NCI-H1048 (cell line): ENCODE measurements at regions not wholly inside any gene's neighbourhood (a gene's known extent, or its start where the extent isn't known, plus 50 kb on each side); places are given as distances from the start of the nearest gene placed in this dataset.
"Not testable (repeated sequence)": the region's sequence is repeated elsewhere in the genome, so short reads cannot be mapped to it uniquely, and the experiment has no call there.

Experiments
- DNase-seq: peaks from one replicate; lab custom pipeline; 2025; lab: John Stamatoyannopoulos, UW

- DNase-seq: no peak
These were observed 70.8 kb upstream of the CASZ1 start for GRCh38 chr1:10867138-10867721.

- no peak for DNase-seq
These were observed 71.6 kb upstream of the CASZ1 start for GRCh38 chr1:10867914-10868598.

DNA sequence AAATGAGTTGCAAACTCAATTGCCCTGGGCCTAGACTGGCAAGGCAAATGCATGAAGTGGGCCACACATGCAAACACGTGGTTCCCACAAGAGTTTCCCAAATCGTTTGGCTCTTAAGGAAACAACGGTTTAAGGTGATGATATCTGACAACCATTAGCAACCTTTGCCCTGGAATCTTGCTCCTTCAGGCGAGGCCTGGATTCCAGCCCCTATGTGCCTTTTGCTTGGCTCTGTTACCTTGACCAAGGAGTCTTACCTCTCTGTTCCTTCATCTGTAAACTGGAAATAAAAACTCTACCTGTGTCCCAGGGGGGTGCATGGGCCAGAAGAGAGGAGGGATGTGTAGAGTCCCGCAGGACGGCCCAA is 72.1 kb upstream of the CASZ1 start:
- DNase-seq: no peak

DNA sequence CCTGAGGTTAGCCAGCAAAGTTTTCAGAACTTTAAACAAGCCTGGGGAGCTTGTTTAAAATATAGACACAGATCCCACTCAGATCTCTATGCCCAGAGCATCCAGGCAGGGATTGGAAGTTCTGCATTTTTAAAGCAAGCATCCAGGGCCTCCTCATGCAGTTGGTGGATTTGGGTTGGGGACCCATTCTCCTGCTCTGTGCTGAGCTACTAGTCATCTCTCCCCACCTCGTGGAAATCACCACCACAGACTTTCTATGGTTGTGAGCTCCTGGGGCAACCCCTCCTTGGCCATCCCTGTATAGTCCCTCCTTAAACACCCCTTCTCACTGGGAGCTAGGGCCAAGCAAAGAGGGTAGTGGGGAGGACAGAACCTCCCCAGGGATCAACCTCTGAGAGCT is 73.5 kb upstream of the CASZ1 start:
- DNase-seq: no peak

GRCh38 chr1:10870493-10871096 is 74.1 kb upstream of the CASZ1 start:
- DNase-seq: no peak

GRCh38 chr1:10873189-10873588 is 76.7 kb upstream of the CASZ1 start:
- DNase-seq: no peak

DNA sequence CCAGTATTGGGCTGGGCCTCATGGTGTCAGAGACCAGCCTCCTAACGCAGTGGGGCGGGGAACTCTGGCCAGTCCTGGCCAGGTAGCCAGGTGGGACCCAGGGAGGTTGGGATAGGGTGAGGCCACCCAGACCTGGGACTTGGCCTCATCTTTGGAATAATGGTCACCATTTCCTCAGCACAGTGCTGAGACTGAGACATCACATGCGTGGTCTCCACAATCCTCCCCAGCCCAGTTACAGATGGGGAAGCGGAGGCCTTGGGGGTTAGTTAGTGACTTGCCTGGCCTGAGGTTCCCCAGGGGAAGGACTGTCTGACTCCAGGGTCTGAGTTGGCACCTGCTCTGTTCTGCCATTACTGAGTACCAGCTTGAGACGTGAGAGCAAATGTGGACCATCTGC is 77.9 kb upstream of the CASZ1 start:
- no peak for DNase-seq

DNA sequence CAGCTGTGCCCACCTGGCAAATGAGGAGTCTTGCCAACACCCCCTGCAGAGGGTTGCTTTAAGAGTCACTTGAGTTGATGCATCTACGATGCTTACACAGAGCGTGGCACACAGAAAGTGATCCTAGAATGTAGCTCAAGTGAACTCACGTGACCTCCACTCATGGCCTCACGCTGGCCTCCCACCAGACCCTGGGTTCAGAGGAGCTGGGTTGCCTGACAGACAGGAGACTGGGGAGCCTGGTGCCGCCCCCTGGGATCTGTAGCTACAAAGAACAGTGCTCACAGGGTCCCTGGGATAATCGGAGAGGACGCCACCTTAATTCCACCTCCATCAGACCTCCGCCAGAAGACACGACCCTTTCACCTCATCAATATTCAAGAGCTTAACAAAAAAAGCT is 81.4 kb upstream of the CASZ1 start:
- no peak for DNase-seq

DNA sequence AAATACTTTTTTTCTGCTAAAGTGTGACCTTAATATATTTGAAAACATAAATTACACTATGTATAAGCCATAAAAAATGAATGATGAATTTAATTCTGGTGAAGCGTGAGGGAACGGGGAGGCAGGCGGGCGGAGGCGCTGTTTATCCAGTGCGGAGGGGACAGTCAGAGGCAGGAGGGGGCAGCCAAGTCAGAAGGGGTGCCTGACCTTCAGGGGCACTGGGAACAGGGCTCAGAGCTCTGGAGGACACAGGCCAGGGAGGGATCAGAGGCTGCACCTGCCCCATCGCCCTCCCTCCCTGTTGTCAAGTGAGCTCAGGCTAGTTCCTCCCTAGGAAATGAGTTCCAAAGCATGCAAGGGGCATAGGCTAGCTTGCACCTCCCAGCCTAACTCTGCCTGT is 82.0 kb upstream of the CASZ1 start:
- DNase-seq: no peak

GRCh38 chr1:10880063-10880462 is 83.6 kb upstream of the CASZ1 start:
- DNase-seq: no peak

DNA sequence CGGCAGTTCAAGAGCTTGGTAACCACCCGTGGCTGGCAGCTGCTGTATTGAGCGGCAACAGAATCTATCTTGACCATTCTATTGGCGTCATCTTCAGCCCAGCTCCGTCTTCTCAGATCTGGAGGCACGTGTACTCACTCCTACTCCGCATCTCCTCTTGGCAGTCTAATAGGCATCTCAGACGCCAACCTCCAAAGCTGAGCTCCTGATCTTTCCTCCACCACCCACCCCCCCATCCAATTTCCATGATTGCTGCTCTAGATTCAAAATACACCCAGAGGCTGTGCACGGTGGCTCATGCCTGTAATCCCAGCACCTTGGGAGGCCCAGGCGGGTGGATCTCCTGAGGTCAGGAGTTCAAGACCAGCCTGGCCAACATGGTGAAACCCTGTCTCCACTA is 84.6 kb upstream of the CASZ1 start:
- no peak for DNase-seq

DNA sequence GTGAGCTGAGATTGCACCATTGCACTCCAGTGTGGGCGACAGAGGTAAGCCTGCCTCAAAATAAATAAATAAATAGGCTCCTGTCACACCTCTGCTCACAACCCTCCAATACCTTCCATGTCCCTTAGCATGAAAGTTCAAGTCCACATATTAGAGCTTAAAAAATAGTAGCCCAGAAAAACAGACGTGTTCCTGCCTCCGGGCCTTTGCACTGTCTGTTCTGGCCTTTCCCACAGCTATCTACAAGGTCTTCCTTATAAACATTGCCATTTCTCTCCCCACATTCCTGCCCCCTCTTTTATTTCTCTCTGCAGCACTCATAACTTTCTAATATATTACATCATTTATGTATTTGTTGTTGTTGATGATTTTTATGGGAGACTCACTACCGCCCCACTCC is 85.6 kb upstream of the CASZ1 start:
- no peak for DNase-seq

DNA sequence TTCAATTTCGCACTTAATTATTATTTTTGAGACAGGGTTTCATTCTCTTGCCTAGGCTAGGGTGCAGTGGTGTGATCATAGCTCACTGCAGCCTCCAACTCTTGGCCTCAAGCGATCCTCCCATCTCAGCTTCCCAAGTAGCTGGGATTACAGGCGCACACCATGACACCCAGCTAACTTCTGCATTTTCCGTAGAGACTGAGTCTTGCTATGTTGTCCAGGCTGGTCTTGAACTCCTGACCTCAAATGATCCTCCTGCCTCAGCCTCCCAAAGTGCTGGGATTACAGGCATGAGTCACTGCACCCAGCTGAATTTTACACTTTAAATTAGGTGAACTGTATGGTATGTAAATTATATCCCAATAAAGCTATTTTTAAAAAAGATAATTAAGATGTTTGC is 90.6 kb upstream of the CASZ1 start:
- not testable (repeated sequence) for DNase-seq

- no peak for DNase-seq
These were observed 91.8 kb upstream of the CASZ1 start for GRCh38 chr1:10888291-10888690.

DNA sequence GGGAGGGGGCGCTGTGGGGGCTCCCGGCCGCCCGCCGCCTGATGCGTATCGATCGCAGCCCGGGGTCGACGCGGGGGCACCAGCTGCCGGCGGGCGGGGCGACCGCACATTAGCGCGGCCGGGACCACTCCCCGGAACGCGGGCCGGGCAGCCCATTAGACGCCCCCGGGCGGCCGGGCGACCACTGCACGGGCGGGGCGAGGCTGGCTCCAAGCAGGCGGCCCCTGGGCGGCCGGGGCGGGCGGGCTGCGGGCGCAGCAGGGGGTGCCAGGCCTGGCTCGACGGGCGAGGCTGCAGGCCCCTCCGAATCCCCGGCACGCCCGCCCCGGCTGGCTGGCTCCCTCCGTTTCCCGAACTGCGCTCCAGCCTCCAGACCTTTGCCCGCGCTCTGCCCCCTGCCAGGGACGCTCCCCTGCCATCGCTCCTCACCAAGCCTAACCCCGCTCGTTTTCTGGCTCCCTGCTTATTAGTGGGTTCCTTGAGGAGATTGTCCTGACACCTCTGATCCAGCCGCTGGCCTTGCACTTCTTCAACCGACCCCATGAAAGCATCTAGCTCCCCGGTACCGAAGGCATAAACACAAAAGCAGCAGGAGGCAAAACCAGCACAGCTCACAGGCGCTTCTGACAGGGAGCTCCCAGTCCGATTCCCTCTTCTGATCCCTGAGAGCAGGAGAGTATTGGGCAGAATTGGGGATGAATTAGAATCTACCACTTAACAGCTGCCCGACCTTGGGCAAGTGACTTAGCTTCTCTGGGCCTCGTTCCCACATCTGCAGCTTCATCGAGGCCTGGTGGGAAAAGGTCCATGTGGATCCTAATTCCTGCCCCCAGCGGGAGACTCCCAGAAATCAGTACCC is 92.6 kb upstream of the CASZ1 start:
- no peak for DNase-seq

GRCh38 chr1:10889650-10890353 is 93.4 kb upstream of the CASZ1 start:
- DNase-seq: no peak

DNA sequence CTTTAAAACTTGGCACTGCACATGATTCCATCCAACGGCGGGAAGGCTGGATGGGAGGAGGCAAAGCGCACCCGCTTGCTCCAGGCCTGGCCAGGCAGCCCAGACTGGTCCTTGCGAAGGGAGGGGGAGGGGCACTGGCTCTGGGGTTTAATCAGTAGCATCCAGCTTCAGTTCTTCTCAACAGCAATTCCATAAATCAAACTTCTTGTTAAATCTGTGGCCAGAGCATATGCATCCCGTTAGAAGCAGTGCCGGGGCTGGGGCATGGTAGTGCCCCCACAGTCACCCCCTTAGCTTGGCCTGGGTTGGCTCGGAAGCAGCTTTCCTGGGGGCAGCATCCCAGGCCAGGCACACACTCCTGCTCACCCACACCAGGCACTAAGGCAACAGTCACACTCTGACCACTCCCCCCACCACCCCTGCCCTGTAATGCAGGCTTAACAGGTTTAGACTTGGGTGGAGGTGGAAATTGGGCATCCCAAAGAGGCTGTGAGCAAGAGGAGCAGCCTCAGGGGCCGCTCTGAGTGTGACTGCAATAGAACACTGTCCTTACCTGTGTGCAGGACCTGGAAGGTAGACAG is 94.1 kb upstream of the CASZ1 start:
- DNase-seq: no peak

DNA sequence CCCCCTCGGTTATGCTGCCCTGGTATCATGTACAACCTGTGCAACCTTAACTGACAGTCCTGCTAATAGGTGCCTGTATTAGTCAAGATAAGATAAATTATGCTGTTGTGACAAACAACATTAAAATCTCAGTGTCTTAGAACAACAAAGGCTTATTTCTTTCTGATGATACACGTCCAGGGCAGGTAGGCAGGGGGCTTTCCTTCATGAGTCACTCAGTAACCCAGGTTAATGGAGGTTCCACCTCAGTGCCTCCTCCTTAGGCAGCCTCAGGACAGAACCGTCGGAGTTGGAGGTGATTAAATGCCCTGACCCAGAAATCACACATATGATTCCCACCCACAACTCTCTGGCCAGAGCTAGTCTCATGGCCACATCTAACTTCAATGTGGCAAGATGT is 94.6 kb upstream of the CASZ1 start:
- DNase-seq: no peak

- no peak for DNase-seq
These were observed 96.0 kb upstream of the CASZ1 start for GRCh38 chr1:10892138-10893065.

- DNase-seq: no peak
These were observed 99.2 kb upstream of the CASZ1 start for GRCh38 chr1:10895621-10896020.

- DNase-seq: no peak
These were observed 100.2 kb upstream of the CASZ1 start for GRCh38 chr1:10896673-10897072.
